Sciatic nerve (tissue), 2 donors: ENCODE measurements at regions not wholly inside any gene's neighbourhood (a gene's known extent, or its start where the extent isn't known, plus 50 kb on each side); places are given as distances from the start of the nearest gene placed in this dataset.
"Not testable (repeated sequence)": the region's sequence is repeated elsewhere in the genome, so short reads cannot be mapped to it uniquely, and the experiment has no call there.

ENCODE experiments used
- ATAC-seq: fragments of 200-7000 bp; cut with Tn5 transposase; one replicate; pipeline ENCODE4 v1.9.1; 2020; ENCODE audit warnings: mild to moderate bottlenecking, moderate library complexity
- DNase-seq: peaks from one replicate; pipeline ENCODE4 v3.0.0-alpha.2; 2020; ENCODE audit warnings: low spot score
- intact Hi-C: fragments of 100-400 bp; cut with DNase I; formaldehyde crosslinking; loops from one replicate; pipeline ENCODE4 v1.14.2; 2022
- donor health status: DM: no; HTN: no; CAD: no.
- donor health status: DM: no; HTN: no; CAD: no.

DNA sequence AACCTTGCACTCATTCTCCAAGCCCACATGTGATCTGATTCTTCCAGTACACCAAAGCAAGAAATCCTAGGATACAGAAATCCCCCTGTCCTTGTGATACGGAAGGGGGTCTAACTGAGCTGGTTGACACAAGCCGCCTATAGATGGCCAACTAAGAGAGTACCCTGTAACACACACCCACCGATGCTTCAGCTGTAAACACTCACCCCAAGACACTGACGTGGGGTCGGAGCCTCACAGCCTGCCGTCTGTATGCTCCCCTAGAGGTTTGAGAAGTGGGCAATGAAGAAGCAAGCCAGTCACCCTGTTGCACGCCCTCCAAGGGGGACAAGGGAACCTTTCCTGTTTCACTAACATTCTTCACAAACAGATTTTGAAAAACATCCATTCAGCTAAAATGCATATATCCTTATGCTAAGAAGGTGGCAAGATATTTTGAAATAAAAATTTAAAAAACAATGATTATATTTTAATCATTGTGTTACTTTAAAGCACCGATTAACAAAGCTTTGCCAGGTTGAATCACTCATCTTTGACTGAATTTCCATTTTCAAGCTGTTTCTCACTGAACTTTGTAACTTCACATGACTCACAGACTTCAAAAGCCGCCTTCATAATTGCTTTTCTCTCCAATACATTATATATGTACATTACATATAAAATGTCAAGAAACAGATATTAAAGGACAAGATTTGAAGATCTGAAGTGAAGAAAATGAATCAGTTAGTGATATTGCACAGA, 329.3 kb downstream of the ARL4A start:
- intact Hi-C loops: no loop called here
- DNase-seq (no peak), ATAC-seq (no peak)

DNA sequence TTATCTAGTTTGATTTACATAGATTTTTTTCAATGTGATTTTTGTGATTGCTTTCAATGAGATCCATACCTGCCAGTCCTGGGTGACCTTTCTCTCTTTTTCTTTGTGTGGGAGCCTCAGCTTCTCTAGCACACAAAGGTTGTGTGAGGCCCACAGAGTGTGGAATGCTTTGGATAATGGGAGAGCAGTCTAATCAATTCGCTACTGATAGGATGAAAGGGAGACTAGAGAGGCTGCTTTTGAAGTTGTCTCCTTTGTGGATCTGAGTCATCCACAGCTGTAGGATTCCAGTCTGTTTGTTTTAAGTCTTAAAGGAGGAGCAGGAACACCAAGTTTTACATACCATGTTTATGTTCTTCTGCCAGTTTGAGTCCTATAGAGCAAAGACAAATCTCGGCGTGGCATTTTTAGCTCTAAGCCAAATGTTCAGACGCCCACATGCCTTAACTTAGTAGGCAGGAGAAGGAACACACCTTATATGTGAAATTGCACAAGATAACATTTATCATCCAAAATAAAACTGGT, 330.0 kb downstream of the ARL4A start:
- intact Hi-C loops: no loop called here
- DNase-seq (no peak), ATAC-seq (no peak)

DNA sequence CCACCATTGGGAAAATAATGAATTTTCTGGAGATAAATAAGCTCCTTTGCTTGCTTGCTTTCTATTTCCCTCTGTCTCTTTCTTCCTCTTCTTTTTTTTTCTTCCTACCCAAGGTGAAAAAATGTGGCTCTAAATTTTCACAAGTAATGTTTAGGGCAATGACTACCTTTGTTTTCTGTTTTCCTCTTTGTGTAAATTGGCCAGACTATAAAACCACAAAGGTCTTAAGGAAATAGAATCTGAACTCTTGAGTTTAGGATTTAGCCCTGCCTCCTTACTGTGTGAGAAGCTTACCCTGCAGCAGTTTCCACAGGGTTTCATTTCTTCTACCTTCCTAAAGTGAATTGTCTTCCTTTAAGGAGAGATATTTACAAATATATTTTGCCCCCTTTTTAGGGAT, 330.4 kb downstream of the ARL4A start:
- intact Hi-C loops: no loop called here
- ATAC-seq (no peak), DNase-seq (no peak)

DNA sequence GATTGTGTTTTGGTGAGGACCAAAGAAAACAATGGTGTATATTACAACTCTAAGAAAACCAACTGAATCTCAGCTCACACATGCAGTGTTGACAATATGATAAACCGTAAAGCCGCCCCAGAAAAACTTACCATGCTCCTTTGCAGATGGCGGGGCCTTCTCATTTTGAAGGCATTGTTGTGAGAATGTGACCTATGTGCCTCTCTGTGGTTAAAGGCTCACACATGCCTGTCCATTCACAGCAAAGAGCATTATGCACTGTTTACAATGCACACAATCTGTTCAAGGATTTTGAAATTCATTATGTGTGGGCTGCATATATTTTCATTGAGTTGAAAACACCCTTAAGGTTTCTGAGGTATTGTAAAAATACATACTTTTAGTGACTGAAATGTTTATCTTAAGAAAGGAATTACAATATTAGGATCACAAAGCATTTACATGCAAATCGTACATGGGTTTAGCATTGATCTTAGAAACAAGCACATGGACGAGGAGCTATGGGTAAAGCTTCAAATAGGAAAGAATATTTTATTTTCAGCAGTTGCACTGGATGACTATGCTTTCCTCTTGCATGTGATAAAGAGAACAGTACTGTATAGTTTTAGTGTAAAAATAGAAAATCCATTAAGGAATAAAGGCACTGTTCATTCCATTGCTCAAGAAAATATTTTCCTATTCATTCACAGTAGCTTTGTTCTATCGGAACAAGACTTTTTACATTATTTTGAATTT, 334.3 kb downstream of the ARL4A start:
- intact Hi-C loops: no loop called here
- DNase-seq: no peak
- no peak for ATAC-seq

DNA sequence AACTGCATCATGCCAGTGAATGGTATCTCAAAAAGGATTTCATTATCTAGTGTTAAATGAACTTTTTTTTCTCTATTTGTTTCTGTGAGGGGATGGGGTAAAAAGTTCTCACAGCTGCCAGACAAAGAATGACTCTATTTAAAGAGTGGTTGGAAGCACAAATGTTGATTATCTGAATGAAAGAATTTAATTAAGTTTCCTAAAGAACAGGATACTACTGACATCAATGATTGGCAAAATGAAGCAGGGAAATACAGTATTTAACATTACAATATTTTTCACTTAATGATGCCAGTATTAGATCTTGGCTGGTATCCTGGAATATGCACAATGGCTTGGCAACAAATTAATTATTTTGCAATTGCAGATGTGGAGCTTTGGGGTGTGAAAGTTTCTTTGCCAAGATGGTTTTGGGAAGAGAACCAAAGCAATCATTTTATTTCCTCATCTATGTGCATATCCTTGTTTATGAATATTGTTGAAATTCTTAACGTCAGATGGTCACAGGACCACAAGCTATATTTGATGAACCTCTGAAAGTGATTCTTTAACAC, 336.8 kb downstream of the ARL4A start:
- no peak for DNase-seq
- ATAC-seq: peak; percentile 26
- intact Hi-C loops: no loop called here

GRCh38 chr7:13025043-13025442, 337.6 kb downstream of the ARL4A start:
- DNase-seq, ATAC-seq, intact Hi-C loops: not testable (repeated sequence)

GRCh38 chr7:13027321-13027720, 339.9 kb downstream of the ARL4A start:
- intact Hi-C loops: no loop called here
- DNase-seq (no peak), ATAC-seq (no peak)

- no peak for DNase-seq
- ATAC-seq: peak; percentile 69
- intact Hi-C loops: no loop called here
Measured at GRCh38 chr7:13028036-13028824, 340.8 kb downstream of the ARL4A start.

- DNase-seq (no peak), ATAC-seq (peak; percentile 85)
- intact Hi-C loops: no loop called here
Measured at GRCh38 chr7:13028825-13029099, 341.3 kb downstream of the ARL4A start.

- intact Hi-C loops: no loop called here
- ATAC-seq: no peak
Measured at GRCh38 chr7:13031468-13031867, 344.0 kb downstream of the ARL4A start.

GRCh38 chr7:13032084-13032483, 344.7 kb downstream of the ARL4A start:
- ATAC-seq (no peak), DNase-seq (no peak)
- intact Hi-C loops: no loop called here

More at GRCh38 chr7:13031468-13031867, 344.0 kb downstream of the ARL4A start:
- no peak for DNase-seq

GRCh38 chr7:13032576-13032975, 345.1 kb downstream of the ARL4A start:
- ATAC-seq (peak; percentile 79), DNase-seq (no peak)

DNA sequence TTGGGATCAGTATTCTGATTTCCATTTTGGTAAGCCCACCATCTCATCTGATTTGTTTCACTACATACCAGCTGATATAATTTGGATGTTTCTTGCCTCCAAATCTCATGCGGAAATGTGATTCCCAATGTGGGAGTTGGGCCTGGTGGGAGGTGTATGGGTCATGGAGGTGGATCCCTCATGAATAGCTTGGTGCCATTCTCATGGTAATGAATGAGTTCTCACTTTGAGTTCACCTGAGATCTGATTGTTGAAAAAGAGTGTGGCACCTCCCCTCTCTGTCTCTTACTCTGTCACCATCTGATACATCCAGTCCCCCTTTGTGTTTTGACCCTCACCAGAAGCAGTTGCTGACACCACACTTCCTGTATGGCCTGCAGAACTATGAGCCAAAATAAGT, 347.3 kb downstream of the ARL4A start:
- DNase-seq: no peak
- no peak for ATAC-seq
- intact Hi-C loops: no loop called here

More at GRCh38 chr7:13032576-13032975, 345.1 kb downstream of the ARL4A start:
- intact Hi-C loops: no loop called here

DNA sequence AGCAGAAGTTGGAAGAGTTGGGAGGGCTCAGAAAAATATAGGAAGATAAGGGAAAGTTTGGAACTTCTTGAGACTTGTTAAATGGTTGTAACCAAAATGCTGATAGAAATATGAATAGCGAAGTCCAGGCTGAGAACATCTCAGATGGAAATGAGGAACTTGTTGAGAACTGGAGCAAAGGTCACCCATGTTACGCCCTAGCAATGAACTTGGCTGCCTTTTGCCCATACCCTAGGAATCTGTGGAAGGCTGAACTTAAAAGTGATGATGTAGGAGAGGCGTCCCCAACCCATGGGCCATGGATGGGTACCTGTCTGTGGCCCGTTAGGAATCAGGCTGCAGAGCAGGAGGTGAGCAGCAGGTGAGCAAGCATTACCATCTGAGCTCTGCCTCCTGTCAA, 347.8 kb downstream of the ARL4A start:
- ATAC-seq: no peak
- intact Hi-C loops: no loop called here

GRCh38 chr7:13036256-13036780, 348.9 kb downstream of the ARL4A start:
- ATAC-seq (no peak), DNase-seq (no peak)
- intact Hi-C loops: no loop called here

More for the DNA sequence above, 347.8 kb downstream of the ARL4A start:
- no peak for DNase-seq

DNA sequence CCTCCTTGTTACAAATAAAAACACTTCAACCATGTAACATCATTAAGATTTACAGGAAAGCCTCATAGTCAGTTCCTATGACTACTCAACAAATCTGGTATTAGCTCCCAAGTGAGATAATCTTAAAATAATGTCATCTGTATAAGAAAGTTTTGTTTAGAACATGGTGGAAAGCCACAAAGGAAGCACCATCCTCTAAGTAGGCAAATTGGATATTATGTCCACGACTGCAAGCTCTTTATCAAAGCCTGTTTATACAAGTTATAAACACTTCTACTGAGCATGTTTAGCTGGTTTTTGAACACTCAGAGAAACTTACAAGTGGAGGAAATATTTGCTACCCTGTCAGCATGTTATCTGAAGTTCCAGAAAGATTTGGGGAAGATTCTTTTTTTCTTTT, 349.8 kb downstream of the ARL4A start:
- ATAC-seq (no peak), DNase-seq (no peak)
- intact Hi-C loops: no loop called here

DNA sequence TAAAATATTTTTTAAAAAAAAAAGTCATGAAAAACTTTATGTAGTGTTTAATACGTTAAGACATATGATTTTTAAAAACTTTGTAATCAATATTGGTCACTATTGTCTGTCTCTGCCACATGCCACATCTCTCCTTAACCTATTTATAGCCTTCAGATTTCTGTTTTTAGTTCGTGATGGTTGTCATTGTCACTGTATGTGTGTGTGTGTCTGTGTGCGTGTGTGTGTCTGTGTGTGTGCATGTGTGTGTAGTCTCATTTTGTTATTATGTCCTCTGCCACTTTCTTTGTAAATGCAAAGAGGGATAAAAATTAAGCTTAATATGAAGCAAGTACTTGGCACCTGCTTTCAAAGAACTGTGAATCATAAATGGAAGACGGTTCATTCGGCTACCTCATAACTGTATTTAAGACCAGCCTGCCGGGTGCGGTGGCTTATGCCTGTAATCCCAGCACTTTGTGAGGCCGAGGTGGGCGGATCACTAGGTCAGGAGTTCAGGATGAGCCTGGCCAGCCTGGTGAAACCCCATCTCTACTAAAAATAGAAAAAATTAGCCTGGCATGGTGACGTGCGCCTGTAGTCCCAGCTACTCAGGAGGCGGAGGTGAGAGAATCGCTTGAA, 354.0 kb downstream of the ARL4A start:
- intact Hi-C loops: no loop called here
- ATAC-seq: no peak
- no peak for DNase-seq

DNA sequence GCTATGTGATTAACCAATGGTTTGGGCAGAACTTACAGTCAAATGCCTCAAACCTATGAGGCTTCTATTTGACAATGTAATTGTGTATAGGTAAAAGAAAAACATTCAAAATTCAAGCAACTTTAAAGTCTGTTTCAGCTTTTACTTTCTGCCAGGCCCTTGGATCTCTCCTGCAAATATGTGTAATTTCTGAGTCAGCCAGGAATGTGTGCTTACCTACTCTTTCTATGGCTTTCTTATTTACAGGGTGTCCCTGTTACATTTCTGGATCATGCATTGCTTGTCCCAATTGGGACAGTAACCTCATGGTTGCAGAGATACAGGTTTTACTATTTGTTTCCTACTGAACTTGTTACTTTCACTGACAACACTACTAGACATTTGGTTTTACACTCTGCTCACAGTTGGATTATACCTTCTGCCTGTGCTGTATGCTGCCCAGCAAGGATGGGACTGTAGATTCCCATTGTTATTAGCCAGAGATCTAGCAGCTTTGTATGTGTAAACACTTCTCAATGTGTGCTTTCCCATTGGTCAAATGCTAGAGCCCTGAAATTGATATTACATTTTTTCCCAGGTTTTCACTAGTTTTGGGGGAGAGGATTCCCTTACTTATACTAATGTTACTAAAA, 355.3 kb downstream of the ARL4A start:
- DNase-seq (no peak), ATAC-seq (no peak)
- intact Hi-C loops: no loop called here
